ENCODE measurements at regions not wholly inside any gene's neighbourhood (a gene's known extent, or its start where the extent isn't known, plus 50 kb on each side); places are given as distances from the start of the nearest gene placed in this dataset.
"Not testable (repeated sequence)": the region's sequence is repeated elsewhere in the genome, so short reads cannot be mapped to it uniquely, and the experiment has no call there.

DNA sequence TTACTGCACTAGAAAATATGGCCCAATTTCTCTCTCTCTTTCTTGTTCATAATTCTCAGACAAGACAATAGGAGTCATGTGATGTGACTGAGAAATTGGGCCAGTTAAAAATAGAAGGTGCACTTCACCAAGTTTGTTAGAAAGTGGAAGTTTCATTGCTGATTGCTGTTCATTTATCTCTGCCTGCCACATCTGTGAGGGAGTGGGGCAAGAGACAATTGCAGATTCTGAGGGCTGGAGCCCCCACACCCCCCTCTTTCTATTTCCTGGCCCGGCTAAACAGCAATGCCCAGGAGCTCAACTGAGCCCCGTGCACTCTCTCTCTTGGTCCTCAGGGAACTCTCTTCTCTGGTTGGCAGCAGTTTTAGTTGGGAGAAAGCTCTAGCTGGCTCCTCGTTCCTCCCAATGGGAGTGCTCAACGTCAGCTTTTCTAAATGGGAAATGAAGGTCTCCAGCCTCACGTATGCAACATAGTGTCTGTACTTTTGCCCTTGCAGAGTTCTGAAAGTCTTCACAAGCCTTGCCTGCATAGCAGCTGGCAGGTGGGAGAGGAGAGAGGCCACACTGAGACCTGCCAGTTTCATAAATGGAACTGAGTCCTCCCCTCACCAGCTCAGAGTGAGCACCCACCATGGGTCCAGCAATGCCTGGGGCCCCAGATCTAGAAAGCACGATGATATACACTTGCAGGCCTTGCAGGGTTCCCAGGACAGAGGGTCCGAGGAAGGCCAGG, 115.7 kb downstream of the MYCN start:
- CTCF ChIA-PET = no interaction called here
- TF ChIP-seq CTBP1 (IDR thresholded peaks at IDR 0.05; ENCODE audit: borderline replicate concordance) (no peak), NFRKB (IDR thresholded peaks at IDR 0.05) (no peak), HDGF (IDR thresholded peaks at IDR 0.05; ENCODE audit: borderline replicate concordance) (no peak), FOXA1 (IDR thresholded peaks at IDR 0.05) (no peak), ARNT (IDR thresholded peaks at IDR 0.05) (no peak), BHLHE40 (IDR thresholded peaks at IDR 0.05; ENCODE audit: borderline replicate concordance) (no peak), SUZ12 (IDR thresholded peaks at IDR 0.05) (no peak), FOXM1 (IDR thresholded peaks at IDR 0.05; ENCODE audit: borderline replicate concordance) (no peak), SP1 (IDR thresholded peaks at IDR 0.05) (no peak), L3MBTL2 (conservative IDR thresholded peaks at IDR 0.05) (no peak), ELF4 (IDR thresholded peaks at IDR 0.05) (no peak), ZNF384 (IDR thresholded peaks at IDR 0.05) (no peak), FOXK2 (IDR thresholded peaks at IDR 0.05) (no peak), LEF1 (IDR thresholded peaks at IDR 0.05; ENCODE audit: borderline replicate concordance) (no peak), TARDBP (IDR thresholded peaks at IDR 0.05) (no peak)
- TF ChIP-seq, protein P1, sequence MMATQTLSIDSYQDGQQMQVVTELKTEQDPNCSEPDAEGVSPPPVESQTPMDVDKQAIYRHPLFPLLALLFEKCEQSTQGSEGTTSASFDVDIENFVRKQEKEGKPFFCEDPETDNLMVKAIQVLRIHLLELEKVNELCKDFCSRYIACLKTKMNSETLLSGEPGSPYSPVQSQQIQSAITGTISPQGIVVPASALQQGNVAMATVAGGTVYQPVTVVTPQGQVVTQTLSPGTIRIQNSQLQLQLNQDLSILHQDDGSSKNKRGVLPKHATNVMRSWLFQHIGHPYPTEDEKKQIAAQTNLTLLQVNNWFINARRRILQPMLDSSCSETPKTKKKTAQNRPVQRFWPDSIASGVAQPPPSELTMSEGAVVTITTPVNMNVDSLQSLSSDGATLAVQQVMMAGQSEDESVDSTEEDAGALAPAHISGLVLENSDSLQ (IDR thresholded peaks at IDR 0.05) = no peak
- POLR2A ChIA-PET = no interaction called here
- DNase-seq (ENCODE audit: extremely low spot score) = no peak

DNA sequence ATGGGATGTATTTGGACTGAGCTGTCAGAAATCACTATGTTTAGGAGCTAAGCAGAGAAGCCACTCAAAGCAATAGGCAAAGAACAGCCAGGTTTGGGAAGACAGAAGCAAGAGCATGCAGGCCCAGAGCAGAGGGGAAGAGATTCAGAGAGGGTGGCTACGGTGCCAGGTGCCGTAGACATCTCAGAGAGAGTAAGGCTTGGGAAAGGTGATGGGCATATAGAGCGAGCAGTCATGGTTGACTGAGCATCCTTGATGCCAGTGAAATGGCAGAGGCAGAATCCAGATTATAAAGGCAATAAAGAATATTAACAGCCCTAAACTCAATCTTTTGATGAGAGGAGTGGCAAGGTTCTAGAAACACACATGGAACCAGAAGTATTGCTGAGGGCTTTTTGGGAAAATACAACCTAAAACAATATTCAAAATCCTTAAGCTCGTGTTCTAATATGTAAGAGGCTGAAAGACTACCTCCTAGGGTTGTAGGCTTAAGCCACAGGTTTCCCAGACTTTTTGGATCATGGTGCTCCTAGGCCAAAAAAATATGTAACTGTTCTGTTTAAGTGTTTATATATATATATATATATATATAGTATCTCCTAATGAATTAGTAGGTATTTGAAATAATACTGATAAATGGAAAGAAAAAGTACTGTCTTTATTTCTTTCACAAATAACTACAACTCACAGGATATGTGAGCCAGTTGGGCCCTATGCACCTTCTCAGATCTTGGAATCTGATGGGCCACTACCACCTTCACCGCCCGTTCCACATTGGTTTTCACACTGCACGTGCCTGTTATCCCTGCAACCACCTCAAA, 113.3 kb downstream of the MYCN start:
- CTCF ChIA-PET = no interaction called here
- POLR2A ChIA-PET = no interaction called here
- no peak for DNase-seq (ENCODE audit: extremely low spot score)
- TF ChIP-seq ELF4 (IDR thresholded peaks at IDR 0.05) = no peak
- TF ChIP-seq ARNT (IDR thresholded peaks at IDR 0.05) = no peak
- no peak for TF ChIP-seq L3MBTL2 (conservative IDR thresholded peaks at IDR 0.05)
- no peak for TF ChIP-seq SP1 (IDR thresholded peaks at IDR 0.05)

DNA sequence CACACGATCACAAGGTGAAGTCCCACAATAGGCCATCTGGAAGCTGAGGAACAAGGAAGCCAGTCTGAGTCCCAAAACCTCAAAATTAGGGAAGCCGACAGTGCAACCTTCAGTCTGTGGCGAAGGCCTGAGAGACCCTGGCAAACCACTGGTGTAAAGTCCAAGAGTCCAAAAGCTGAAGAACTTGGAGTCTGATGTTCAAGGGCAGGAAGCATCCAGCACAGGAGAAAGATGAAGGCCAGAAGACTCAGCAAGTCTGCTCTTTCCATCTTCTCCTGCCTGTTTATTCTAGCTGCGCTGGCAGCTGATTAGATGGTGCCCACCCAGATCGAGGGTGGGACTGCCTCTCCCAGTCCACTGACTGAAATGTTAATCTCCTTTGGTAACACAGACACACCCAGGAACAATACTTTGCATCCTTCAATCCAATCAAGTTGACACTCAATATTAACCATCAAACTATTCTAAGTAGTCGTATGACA, 112.3 kb downstream of the MYCN start:
- POLR2A ChIA-PET; DNase-seq (ENCODE audit: extremely low spot score); CTCF ChIA-PET: not testable (repeated sequence)

DNA sequence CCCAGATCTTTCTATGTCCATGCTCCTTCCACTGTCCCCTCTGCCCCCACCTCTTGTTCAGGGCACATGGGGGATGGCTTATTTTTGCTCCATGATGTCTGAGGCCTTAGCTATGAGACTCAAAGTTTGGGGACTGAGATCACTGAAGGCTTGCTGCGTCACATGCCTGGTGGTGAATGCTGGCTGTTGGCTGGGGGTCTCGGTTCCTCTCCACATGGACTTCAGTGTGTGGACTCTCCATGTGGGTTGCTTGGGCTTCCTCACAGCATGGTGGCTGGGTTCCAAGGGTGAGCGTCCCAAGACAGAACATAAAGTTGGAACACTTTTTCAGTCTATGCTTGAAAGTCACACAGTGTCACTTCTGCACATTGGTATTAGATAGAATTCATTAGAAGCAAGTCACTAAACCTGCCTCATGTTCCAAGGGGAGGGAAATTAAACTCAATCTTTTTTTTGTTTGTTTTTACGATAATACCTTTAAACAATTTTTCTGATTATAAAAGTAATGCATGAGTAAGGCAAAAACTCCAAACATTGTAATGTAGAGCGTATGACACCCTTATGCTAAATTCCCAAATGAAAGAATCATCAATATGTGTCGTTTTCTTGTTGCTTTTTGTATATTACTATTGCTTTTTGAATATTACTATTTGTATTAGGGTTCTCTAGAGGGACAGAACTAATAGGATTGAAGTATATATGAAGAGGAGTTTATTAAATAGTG, 111.7 kb downstream of the MYCN start:
- ChIA-PET CTCF (no interaction called here), POLR2A (no interaction called here)
- TF ChIP-seq LEF1 (IDR thresholded peaks at IDR 0.05; ENCODE audit: borderline replicate concordance) (no peak), ELF4 (IDR thresholded peaks at IDR 0.05) (no peak), NFRKB (IDR thresholded peaks at IDR 0.05) (no peak), ARNT (IDR thresholded peaks at IDR 0.05) (no peak), TARDBP (IDR thresholded peaks at IDR 0.05) (no peak), FOXM1 (IDR thresholded peaks at IDR 0.05; ENCODE audit: borderline replicate concordance) (no peak), L3MBTL2 (conservative IDR thresholded peaks at IDR 0.05) (no peak), ZNF384 (IDR thresholded peaks at IDR 0.05) (no peak), HDGF (IDR thresholded peaks at IDR 0.05; ENCODE audit: borderline replicate concordance) (no peak), SP1 (IDR thresholded peaks at IDR 0.05) (no peak), BHLHE40 (IDR thresholded peaks at IDR 0.05; ENCODE audit: borderline replicate concordance) (no peak), FOXA1 (IDR thresholded peaks at IDR 0.05) (no peak), FOXK2 (IDR thresholded peaks at IDR 0.05) (no peak), SUZ12 (IDR thresholded peaks at IDR 0.05) (no peak), CTBP1 (IDR thresholded peaks at IDR 0.05; ENCODE audit: borderline replicate concordance) (no peak)
- TF ChIP-seq, protein P1 (IDR thresholded peaks at IDR 0.05) = no peak
- no peak for DNase-seq (ENCODE audit: extremely low spot score)

DNA sequence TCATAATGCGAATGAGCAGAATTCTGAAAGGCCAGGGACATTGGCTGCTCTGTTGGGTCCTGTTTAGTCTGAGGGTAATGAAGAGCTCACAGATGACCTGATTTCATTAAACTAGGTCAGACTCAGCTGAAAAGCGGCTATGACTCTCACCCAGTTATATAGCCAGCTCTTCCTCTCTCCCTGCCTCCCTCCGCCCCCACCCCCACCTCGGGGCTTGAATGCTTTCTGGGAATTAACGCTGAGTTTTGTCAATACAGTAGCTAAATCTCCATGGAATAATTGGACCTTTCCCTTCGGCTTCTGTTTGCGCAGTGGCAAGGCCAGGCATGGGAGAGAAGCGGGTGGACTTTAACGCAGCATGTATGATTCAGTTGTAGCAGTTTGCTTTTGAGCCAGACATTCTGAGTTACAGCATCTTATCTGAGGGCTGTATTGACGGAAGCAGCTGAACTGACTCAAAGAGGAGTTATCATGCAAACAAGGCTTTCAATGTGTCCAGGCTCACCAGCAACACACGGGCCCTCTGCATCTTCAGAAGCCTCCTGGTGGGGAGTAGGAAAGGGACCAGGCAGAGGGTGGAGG, 110.6 kb downstream of the MYCN start:
- DNase-seq (ENCODE audit: extremely low spot score) = no peak
- ChIA-PET CTCF (no interaction called here), POLR2A (no interaction called here)
- no peak for TF ChIP-seq HDGF (IDR thresholded peaks at IDR 0.05; ENCODE audit: borderline replicate concordance)
- TF ChIP-seq, protein P1 (IDR thresholded peaks at IDR 0.05) = no peak
- TF ChIP-seq TARDBP (IDR thresholded peaks at IDR 0.05) = no peak
- TF ChIP-seq SP1 (IDR thresholded peaks at IDR 0.05) = no peak
- TF ChIP-seq ZNF384 (IDR thresholded peaks at IDR 0.05) = no peak
